ENCODE measurements at regions not wholly inside any gene's neighbourhood (a gene's known extent, or its start where the extent isn't known, plus 50 kb on each side); places are given as distances from the start of the nearest gene placed in this dataset.

- no peak overlapping the region for H3K4me3 ChIP-seq (replicated peaks in 1 of 2; ENCODE audit: low read depth in 1 of 2, low read length in 2 of 2)
- H3K27ac ChIP-seq (ENCODE audit: low read depth, low read length) = no peak overlapping the region
- H3K9me3 ChIP-seq (ENCODE audit: control insufficient read depth in 1 of 2, insufficient read depth in 1 of 2, low read depth in 1 of 2, low read length in 2 of 2) = no peaks in the 10 kb centered on the region
- no peaks in the 10 kb centered on the region for H3K9me2 ChIP-seq (ENCODE audit: insufficient read depth)
- ChIA-PET CTCF (interaction anchor here (0.7 kb wide), 1 partner anchor 411 kb away, joined by 5 read pairs; no protein-coding TSS in a partner anchor), POLR2A (interaction anchor here (0.9 kb wide), 1 partner anchor 414 kb away, joined by 3 read pairs; no protein-coding TSS in a partner anchor), RAD21 (ENCODE audit: low non-redundant PET in 1 of 2, low total read pairs in 2 of 2, uncharacterized antibody in 2 of 2, unreplicated experiment in 2 of 2) (no interaction called here)
- H3K4me2 ChIP-seq (ENCODE audit: low read length) = no peak overlapping the region
- no peak overlapping the region for H3K9ac ChIP-seq (ENCODE audit: low read length)
- no peak for ATAC-seq
- no peak for DNase-seq (ENCODE audit: low read depth, low spot score)
- H3K79me2 ChIP-seq (ENCODE audit: insufficient read depth, low read length) = no peaks in the 10 kb centered on the region
- H3K4me1 ChIP-seq (ENCODE audit: control insufficient read depth in 1 of 2, insufficient read depth in 2 of 2, low read length in 2 of 2) = no peaks in the 10 kb centered on the region
- no peak overlapping the region for H2AFZ ChIP-seq (ENCODE audit: low read depth, low read length, poor library complexity, severe bottlenecking)
- intact Hi-C loops (cut with micrococcal nuclease) = loop anchor here (10.0 kb wide), 1 partner anchor 1046 kb away; no protein-coding TSS in a partner anchor
- BruUV-seq (replicated peaks) = no TSS peak
- TF ChIP-seq ATF3 (IDR thresholded peaks at IDR 0.05) = no peak
- no peak for TF ChIP-seq RAD21 (IDR thresholded peaks at IDR 0.05; ENCODE audit: low read depth)
- no peak for TF ChIP-seq POLR2A (IDR thresholded peaks at IDR 0.05; ENCODE audit: borderline replicate concordance, extremely low read depth, insufficient read depth, insufficient read length)
- TF ChIP-seq CBX3 (IDR thresholded peaks at IDR 0.05; ENCODE audit: low read depth) = no peak
- TF ChIP-seq CEBPB (IDR thresholded peaks at IDR 0.05; ENCODE audit: low read depth) = no peak
- no peak for TF ChIP-seq ZFX (IDR thresholded peaks at IDR 0.05)
- TF ChIP-seq FOSL1 (IDR thresholded peaks at IDR 0.05; ENCODE audit: low read depth) = no peak
- no peak for TF ChIP-seq EZH2phosphoT487 (IDR thresholded peaks at IDR 0.05; ENCODE audit: borderline replicate concordance)
- TF ChIP-seq REST (IDR thresholded peaks at IDR 0.05; ENCODE audit: low read depth) = no peak
- no peak for TF ChIP-seq ELF1 (IDR thresholded peaks at IDR 0.05; ENCODE audit: borderline replicate concordance, low read depth)
- H3K27me3 ChIP-seq (ENCODE audit: insufficient read depth, low read length) = no peaks in the 10 kb centered on the region
- no peaks in the 10 kb centered on the region for H3K36me3 ChIP-seq (ENCODE audit: control insufficient read depth in 1 of 2, insufficient read depth in 2 of 2, low read length in 2 of 2)
- H4K20me1 ChIP-seq (ENCODE audit: insufficient read depth) = no peaks in the 10 kb centered on the region
Observed at GRCh38 chr13:26948353-26948752, 187.8 kb upstream of the GPR12 start.
